Activated CD4-positive, alpha-beta T cell treated with anti-CD3 and anti-CD28 coated beads, Interleukin-2, amount 50 U/mL, for 16 hours (primary cell): ENCODE measurements at regions not wholly inside any gene's neighbourhood (a gene's known extent, or its start where the extent isn't known, plus 50 kb on each side); places are given as distances from the start of the nearest gene placed in this dataset.
"Not testable (repeated sequence)": the region's sequence is repeated elsewhere in the genome, so short reads cannot be mapped to it uniquely, and the experiment has no call there.

Source experiments
- DNase-seq: peaks from one replicate; pipeline ENCODE4 v3.0.0-alpha.2; 2020

DNA sequence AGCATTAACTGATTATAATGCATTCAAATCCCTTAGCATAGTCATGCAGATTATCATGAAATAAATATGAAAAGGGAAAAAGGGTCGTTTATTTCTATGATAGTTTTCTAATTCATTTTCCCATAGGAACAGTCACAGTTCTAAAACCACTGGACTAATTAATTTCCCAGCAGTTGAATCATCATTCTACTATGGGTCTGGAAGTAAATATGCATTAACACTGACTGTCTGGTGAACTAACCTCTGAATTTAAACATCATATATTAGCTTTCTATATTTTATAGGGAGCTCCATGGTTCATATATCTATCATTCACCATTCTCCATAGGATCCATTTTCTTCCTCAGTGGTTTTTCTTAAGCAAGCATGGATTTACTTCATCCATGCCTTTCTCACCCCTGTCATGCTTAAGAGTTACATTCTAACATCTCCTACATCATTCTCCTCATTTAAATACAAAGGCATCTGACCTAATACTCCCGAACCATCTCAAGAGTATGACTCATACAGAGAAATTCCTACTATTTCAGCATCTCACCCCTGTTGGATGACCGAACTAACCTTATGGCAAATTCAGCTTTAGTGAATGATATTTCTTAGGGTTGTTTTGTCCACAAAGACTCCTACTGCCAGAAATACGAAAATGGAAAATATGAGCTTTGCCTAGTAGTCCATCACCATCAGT, 198.7 kb upstream of the ADAMTS3 start:
- no peak for DNase-seq

- DNase-seq: not testable (repeated sequence)
Measured at GRCh38 chr4:72765788-72766187, 196.8 kb upstream of the ADAMTS3 start.

GRCh38 chr4:72761368-72762038, 192.5 kb upstream of the ADAMTS3 start:
- no peak for DNase-seq

GRCh38 chr4:72753414-72753813, 184.4 kb upstream of the ADAMTS3 start:
- not testable (repeated sequence) for DNase-seq

DNA sequence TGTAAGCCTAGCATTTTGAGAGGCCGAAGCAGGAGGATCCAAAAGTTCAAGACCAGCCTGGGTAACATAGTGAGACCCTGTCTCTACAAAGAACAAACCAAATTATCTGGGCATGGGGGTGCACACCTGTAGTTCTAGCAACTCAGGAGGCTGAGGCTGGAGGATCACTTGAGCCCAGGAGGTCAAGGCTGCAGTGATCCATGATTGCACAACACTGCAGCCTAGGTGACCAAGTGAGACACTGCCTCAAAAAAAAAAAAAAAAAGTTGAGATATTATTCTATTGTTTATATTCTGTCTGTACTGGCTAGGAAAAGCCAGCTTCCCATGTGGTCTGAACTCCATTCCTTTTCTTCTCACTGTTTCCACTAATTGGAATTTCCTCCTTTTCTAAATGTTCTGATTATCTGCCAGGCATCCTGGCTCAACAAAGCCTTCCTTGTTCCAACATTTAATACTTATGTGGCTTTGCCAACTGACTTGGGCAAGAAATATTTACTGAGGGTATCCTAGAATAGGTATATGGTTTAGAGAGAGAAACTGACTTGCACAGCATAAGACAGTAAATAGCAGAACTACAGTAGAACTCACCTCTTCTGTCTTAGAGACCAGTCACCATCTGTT, 175.2 kb upstream of the ADAMTS3 start:
- DNase-seq: no peak

GRCh38 chr4:72743078-72743477, 174.1 kb upstream of the ADAMTS3 start:
- no peak for DNase-seq

DNA sequence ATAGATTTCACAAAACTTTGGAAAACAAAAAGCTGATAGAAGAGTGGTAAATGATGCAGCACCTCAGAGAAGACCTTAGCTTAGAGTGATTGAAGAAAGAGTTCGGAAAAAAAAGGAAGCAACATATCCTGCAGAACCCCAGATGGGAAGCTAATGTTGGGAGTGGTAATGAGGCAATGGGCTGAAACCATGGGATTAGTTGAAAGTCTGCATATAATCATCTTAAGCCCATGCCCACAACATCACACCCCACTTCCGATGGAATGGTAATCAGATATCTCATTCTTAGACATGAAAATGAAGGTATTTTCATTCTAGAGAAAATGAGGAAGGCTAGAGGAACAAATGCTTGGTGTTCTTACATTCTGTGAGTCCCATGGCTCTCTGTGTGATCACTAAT, 146.3 kb upstream of the ADAMTS3 start:
- no peak for DNase-seq

- DNase-seq: no peak
Measured at GRCh38 chr4:72714482-72715279, 145.7 kb upstream of the ADAMTS3 start.

DNA sequence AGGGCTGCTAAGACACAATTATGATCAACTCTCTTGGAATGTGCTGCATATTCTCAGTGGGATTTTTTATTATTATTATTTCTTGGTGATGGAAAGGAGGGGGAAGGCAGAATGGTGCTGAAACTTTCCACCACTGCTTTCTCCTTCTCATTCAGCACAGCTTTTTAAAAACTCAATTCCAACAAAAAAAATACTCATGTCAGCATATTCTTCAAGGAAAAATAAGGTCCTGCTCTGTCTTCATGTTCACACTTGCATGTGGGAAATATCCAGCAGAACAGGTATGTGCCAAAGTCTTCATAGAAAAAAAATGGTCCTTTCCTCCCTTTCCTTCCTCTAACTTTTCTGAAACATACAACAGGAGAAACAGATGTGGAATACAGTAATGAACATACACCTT, 144.0 kb upstream of the ADAMTS3 start:
- DNase-seq: no peak

GRCh38 chr4:72709475-72709874, 140.5 kb upstream of the ADAMTS3 start:
- DNase-seq: no peak

DNA sequence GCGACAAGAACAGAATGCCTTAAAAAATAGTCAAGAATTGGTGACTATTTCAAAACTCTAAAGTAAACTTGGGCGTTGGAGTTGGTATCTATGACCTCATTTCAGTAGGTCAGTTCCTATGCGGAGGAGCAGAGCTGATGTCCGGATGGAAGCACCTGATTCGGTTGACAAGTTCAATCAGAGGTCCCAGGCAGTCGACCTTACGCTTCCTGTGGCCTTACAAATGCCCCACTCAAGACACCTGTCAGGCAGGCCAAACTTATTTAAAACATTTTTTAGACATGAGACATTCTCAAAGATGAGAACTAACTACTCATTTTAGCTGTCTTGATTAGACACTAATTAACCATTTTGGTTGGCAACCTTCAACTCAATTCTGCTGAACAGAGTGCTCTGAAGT, 137.7 kb upstream of the ADAMTS3 start:
- DNase-seq: no peak

- DNase-seq: not testable (repeated sequence)
Measured at GRCh38 chr4:72704925-72705640, 136.1 kb upstream of the ADAMTS3 start.

- DNase-seq: no peak
Measured at GRCh38 chr4:72702948-72703347, 133.9 kb upstream of the ADAMTS3 start.

GRCh38 chr4:72701987-72702819, 133.2 kb upstream of the ADAMTS3 start:
- DNase-seq: peak; percentile 54

DNA sequence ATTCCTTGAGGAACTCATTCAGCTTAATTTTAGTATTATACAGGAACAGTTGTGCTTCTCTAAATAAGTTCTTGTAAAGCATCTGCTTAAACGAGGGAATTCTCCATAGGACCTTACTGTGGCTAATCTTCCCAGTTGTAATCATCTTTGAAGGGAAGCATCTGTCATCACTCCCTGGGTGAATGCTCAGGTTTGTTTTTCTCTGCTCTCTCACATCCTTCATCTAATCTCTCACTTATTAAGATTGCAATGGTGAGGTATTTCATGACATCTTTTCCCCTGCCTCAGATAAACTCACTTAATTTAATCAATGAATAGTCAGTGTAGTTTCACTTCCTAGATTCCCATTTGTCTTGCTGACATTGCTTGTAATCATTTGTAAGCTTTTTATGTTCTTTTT, 121.8 kb upstream of the ADAMTS3 start:
- DNase-seq: no peak

- no peak for DNase-seq
Measured at GRCh38 chr4:72689923-72690322, 120.9 kb upstream of the ADAMTS3 start.

DNA sequence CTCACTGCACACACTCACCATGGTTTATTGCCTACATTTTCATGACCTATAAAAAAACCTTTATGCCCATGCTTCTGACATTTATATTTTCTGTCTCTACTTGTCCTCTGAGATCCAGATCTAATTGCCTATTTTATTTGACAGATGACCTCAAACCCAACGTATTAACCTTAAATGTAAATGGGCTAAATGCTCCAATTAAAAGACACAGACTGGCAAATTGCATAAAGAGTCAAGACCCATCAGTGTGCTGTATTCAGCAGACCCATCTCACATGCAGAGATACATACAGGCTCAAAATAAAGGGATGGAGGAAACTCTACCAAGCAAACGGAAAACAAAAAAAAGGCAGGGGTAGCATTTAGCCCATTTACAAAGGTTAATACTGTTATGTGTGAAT, 117.4 kb upstream of the ADAMTS3 start:
- DNase-seq: not testable (repeated sequence)

DNA sequence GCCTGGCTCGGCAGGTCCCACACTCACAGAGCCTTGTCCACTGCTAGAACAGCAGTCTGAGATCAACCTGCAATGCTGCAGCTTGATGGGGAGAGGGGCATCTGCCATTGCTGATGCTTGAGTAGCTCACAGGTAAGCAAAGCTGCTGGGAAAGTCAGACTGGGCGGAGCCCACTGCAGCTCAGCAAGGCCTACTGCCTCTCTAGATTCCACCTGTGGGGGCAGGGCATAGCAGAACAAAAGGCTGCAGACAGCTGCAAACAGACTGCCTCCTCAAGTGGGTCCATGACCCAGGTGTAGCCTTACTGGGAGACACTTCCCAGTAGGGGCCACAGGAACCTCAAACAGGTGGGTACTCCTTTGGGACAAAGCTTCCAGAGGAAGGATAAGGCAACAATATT, 110.6 kb upstream of the ADAMTS3 start:
- DNase-seq: no peak

DNA sequence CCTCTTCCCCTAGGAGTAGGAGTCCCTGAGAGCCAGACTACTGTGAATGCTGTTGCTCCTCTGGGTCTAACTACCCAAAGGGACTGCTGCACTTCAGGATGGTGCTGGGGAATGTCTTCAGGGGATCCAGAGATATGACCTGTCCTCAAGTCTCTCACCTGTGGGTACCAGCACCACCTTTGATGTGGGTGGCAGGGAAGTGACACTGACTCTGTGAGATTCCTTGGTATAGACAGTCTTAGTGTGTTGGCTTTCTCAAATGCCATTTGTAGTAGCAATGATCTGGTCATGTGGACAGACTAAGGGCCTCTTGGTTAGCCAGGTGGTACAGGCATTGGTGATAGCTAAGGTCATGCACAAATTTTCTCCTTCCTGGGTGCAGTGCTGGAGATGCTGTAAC, 108.9 kb upstream of the ADAMTS3 start:
- DNase-seq: no peak

GRCh38 chr4:72677265-72677664, 108.2 kb upstream of the ADAMTS3 start:
- no peak for DNase-seq

DNA sequence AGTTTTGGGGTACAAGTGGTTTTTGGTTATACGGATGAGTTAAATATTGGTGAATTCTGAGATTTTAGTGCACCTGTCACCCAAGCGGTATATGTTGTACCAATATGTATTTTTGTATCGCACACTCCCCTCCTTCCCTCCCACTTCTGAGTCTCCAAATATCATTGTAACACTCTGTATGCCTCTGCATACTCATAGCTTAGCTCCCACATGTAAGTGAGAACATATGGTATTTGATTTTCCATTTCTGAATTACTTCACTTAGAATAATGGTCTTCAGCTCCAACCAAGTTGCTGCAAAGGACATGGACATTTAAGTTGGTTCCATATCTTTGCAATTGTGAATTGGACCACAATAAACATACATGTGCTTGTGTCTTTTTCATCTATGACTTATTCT, 103.0 kb upstream of the ADAMTS3 start:
- DNase-seq: no peak

- no peak for DNase-seq
Measured at GRCh38 chr4:72670521-72670920, 101.5 kb upstream of the ADAMTS3 start.
